Stimulated activated naive CD8-positive, alpha-beta T cell treated with anti-CD3 and anti-CD28 coated beads, Interleukin-15, Interleukin-2, amounts not matched to agents 100 U/mL and 50 U/mL, for 24 hours (primary cell): ENCODE measurements at regions not wholly inside any gene's neighbourhood (a gene's known extent, or its start where the extent isn't known, plus 50 kb on each side); places are given as distances from the start of the nearest gene placed in this dataset.
"Not testable (repeated sequence)": the region's sequence is repeated elsewhere in the genome, so short reads cannot be mapped to it uniquely, and the experiment has no call there.

Experiments
- ATAC-seq: fragments of 150-1000 bp; cut with Tn5 transposase; one replicate; pipeline ENCODE4 v1.10.0; 2021
- DNase-seq: peaks from one replicate; pipeline ENCODE4 v3.0.0; 2021

GRCh38 chr10:65358565-65358964 lies 1567.3 kb upstream of the LRRTM3 start:
- DNase-seq (no peak), ATAC-seq (no peak)

- no peak for ATAC-seq
- DNase-seq: no peak
Measured at GRCh38 chr10:65360497-65360896, 1565.3 kb upstream of the LRRTM3 start.

GRCh38 chr10:65365878-65366277 lies 1560.0 kb upstream of the LRRTM3 start:
- no peak for DNase-seq
- no peak for ATAC-seq

- DNase-seq (no peak), ATAC-seq (no peak)
Measured at GRCh38 chr10:65367706-65368105, 1558.1 kb upstream of the LRRTM3 start.

GRCh38 chr10:65375528-65375927 lies 1550.3 kb upstream of the LRRTM3 start:
- ATAC-seq (no peak), DNase-seq (no peak)

GRCh38 chr10:65377687-65378086 lies 1548.1 kb upstream of the LRRTM3 start:
- ATAC-seq (no peak), DNase-seq (no peak)

GRCh38 chr10:65394502-65395297 lies 1531.1 kb upstream of the LRRTM3 start:
- no peak for ATAC-seq
- no peak for DNase-seq

- ATAC-seq: no peak
Measured at GRCh38 chr10:65395631-65396030, 1530.2 kb upstream of the LRRTM3 start.

GRCh38 chr10:65396997-65397396 lies 1528.8 kb upstream of the LRRTM3 start:
- no peak for DNase-seq

More at GRCh38 chr10:65395631-65396030, 1530.2 kb upstream of the LRRTM3 start:
- DNase-seq: no peak

GRCh38 chr10:65408401-65408800 lies 1517.4 kb upstream of the LRRTM3 start:
- ATAC-seq (no peak), DNase-seq (no peak)

More at GRCh38 chr10:65396997-65397396, 1528.8 kb upstream of the LRRTM3 start:
- no peak for ATAC-seq

GRCh38 chr10:65413001-65413400 lies 1512.8 kb upstream of the LRRTM3 start:
- ATAC-seq (no peak), DNase-seq (no peak)

- ATAC-seq (no peak), DNase-seq (no peak)
Measured at GRCh38 chr10:65415318-65415717, 1510.5 kb upstream of the LRRTM3 start.

GRCh38 chr10:65416094-65416493 lies 1509.7 kb upstream of the LRRTM3 start:
- no peak for DNase-seq
- no peak for ATAC-seq

- ATAC-seq (no peak), DNase-seq (no peak)
Measured at GRCh38 chr10:65419629-65420028, 1506.2 kb upstream of the LRRTM3 start.

- DNase-seq (no peak), ATAC-seq (no peak)
Measured at GRCh38 chr10:65423043-65423442, 1502.8 kb upstream of the LRRTM3 start.

GRCh38 chr10:65429381-65429780 lies 1496.5 kb upstream of the LRRTM3 start:
- not testable (repeated sequence) for ATAC-seq, DNase-seq

- DNase-seq: no peak
- no peak for ATAC-seq
Measured at GRCh38 chr10:65430979-65431378, 1494.9 kb upstream of the LRRTM3 start.

GRCh38 chr10:65470986-65471385 lies 1454.8 kb upstream of the LRRTM3 start:
- DNase-seq (no peak), ATAC-seq (no peak)

GRCh38 chr10:65482848-65483247 lies 1443.0 kb upstream of the LRRTM3 start:
- no peak for DNase-seq
- no peak for ATAC-seq

GRCh38 chr10:65491799-65492198 lies 1434.0 kb upstream of the LRRTM3 start:
- no peak for ATAC-seq
- DNase-seq: no peak

GRCh38 chr10:65496541-65496940 lies 1429.3 kb upstream of the LRRTM3 start:
- DNase-seq (no peak), ATAC-seq (no peak)

GRCh38 chr10:65497837-65498236 lies 1428.0 kb upstream of the LRRTM3 start:
- DNase-seq: no peak
- ATAC-seq: no peak

GRCh38 chr10:65500716-65501115 lies 1425.1 kb upstream of the LRRTM3 start:
- ATAC-seq (no peak), DNase-seq (no peak)

- no peak for DNase-seq
- ATAC-seq: no peak
Measured at GRCh38 chr10:65501259-65501658, 1424.6 kb upstream of the LRRTM3 start.
